Effector memory CD4-positive, alpha-beta T cell (primary cell): ENCODE measurements at regions not wholly inside any gene's neighbourhood (a gene's known extent, or its start where the extent isn't known, plus 50 kb on each side); places are given as distances from the start of the nearest gene placed in this dataset.
"Not testable (repeated sequence)": the region's sequence is repeated elsewhere in the genome, so short reads cannot be mapped to it uniquely, and the experiment has no call there.

Source experiments
- DNase-seq, 3 donors: peaks; one replicate each; pipeline ENCODE4 v3.0.0-alpha.2; 2020
- H3K27ac ChIP-seq: 2 replicates; pipeline ENCODE4 v1.7.0; 2013; ENCODE audit warnings: mild to moderate bottlenecking, low read length, moderate library complexity; ENCODE audit not compliant: insufficient read depth, poor library complexity, severe bottlenecking
- H3K27me3 ChIP-seq: replicated peaks from 2 replicates; pipeline ENCODE4 v1.7.0; 2013; ENCODE audit warnings: mild to moderate bottlenecking, low read length; ENCODE audit not compliant: insufficient read depth, control insufficient read depth, poor library complexity, severe bottlenecking
- H3K36me3 ChIP-seq: 2 replicates; pipeline ENCODE4 v1.7.0; 2013; ENCODE audit warnings: mild to moderate bottlenecking, low read length, moderate library complexity; ENCODE audit not compliant: control insufficient read depth, insufficient read depth
- H3K4me1 ChIP-seq: 2 replicates; pipeline ENCODE4 v1.7.0; 2013; ENCODE audit warnings: low read length, mild to moderate bottlenecking; ENCODE audit not compliant: control insufficient read depth, insufficient read depth, poor library complexity, severe bottlenecking
- H3K4me3 ChIP-seq: 2 replicates; pipeline ENCODE4 v1.7.0; 2013; ENCODE audit warnings: low read length, low read depth, mild to moderate bottlenecking; ENCODE audit not compliant: insufficient read depth, poor library complexity, severe bottlenecking
- H3K9me3 ChIP-seq: 2 replicates; pipeline ENCODE4 v1.7.0; 2013; ENCODE audit warnings: mild to moderate bottlenecking, low read length, moderate library complexity; ENCODE audit not compliant: control insufficient read depth

DNA sequence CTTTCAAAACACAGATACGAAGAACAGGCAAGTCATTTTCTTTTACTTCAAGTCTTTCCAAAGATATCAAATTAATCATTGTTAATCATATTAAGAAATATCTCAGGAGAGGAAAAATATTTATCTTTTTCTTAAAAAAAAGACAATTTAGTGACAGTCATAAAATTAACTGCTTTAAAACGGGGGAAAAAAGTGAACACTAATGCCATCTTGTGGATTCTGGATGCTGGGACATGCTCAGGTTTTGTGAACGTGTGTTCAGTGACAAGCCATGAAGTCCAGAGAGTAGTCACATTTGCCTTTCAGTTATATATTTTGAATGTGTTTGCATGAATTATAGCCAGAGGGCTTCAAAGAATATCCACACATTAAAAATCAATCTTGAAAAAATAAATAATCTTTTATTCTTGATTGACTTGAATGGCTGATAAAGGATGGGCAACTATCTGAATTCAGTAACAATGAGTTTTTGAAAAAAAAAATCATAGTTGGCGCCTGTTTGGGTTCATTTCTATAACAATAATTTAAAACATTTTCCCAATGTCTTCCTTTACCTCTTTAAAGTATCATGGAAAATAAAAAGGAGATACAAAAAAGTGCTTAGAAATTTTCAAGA lies 74.7 kb upstream of the NOX3 start:
- H3K4me3 ChIP-seq = no peak overlapping the region
- DNase-seq = no peak
- H3K27ac ChIP-seq = no peak overlapping the region
- H3K36me3 ChIP-seq = no peaks in the 10 kb centered on the region
- no peaks in the 10 kb centered on the region for H3K27me3 ChIP-seq
- H3K9me3 ChIP-seq = no peaks in the 10 kb centered on the region
- no peaks in the 10 kb centered on the region for H3K4me1 ChIP-seq

DNA sequence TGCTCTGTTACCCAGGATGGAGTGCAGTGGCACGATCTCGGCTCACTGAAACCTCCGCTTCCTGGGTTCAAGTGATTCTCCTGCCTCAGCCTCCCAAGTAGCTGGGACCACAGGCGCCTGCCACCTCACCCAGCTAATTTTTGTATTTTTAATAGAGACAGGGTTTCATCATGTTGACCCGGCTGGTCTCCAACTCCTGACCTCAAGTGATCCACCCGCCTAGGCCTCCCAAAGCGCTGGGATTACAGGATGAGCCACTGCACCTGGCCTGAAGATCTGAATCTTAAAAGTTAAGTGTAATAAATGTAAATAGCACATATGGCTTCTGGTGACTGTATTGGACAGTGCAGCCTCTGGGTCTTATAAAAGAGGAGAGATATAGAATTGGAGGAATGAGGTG lies 74.2 kb upstream of the NOX3 start:
- not testable (repeated sequence) for H3K36me3 ChIP-seq, DNase-seq, H3K27ac ChIP-seq, H3K9me3 ChIP-seq, H3K4me1 ChIP-seq, H3K27me3 ChIP-seq, H3K4me3 ChIP-seq

DNA sequence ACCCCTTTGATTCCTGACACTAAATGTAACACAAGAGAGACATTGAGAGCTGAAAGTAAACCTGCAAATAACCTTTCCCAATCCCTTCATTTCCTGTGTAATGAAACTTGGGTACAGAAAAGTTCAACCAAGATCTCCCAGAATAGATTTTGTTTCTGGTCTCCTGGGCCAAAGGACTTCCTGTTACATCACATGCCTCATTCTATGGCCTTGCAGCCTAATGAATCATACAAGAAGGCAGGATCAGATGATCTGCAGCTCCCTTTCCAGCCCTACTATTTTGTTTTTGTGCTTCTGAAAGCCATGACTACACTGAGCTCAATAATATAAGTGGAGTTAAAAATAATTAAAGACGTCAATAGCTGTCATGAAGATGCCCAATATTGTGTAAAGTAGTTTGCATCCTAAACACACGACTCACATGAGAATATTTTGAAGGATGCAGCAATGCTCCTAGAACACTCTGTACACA lies 73.4 kb upstream of the NOX3 start:
- H3K27ac ChIP-seq = no peak overlapping the region
- no peaks in the 10 kb centered on the region for H3K36me3 ChIP-seq
- H3K27me3 ChIP-seq = no peaks in the 10 kb centered on the region
- no peaks in the 10 kb centered on the region for H3K4me1 ChIP-seq
- no peaks in the 10 kb centered on the region for H3K9me3 ChIP-seq
- no peak for DNase-seq
- H3K4me3 ChIP-seq = no peak overlapping the region

DNA sequence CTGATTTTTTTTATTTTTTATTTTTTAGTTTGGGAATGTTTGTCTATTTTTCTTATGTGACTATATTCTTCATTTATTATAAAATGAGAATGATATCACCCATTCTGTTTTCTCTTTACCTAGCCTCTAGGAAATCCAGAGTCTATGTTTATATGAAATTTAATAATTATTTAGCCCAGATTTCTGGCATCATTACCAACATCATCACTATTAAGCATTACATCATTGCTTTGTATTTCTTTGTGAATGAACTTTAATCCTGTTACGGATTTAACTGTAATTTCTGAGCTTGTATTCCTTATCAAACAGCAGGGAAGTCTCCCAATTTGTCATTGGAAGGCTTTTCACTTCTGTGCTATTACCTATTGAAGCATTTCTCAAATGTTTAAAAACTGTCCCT lies 72.7 kb upstream of the NOX3 start:
- Histone ChIP-seq H3K27ac (no peak overlapping the region), H3K4me3 (no peak overlapping the region)
- DNase-seq = no peak

DNA sequence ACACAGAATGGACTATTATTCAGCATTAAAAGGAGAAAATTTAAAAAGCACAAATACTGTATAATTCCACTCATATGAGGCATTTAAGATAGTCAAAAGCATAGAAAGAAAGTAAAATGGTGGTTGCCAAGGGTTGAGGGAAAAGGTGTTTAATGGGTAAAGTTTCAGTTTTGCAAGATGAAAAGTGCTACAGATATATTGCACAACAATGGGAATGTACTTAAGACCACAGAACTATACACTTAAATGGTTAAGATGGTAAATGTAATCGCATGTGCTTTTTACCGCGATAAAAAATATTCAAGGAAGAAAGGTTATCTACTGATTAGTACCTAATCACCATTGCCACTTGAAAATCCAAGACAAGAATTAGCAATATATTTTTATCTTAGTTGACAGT lies 71.8 kb upstream of the NOX3 start:
- H3K27me3 ChIP-seq = no peaks in the 10 kb centered on the region
- no peaks in the 10 kb centered on the region for H3K9me3 ChIP-seq
- no peaks in the 10 kb centered on the region for H3K36me3 ChIP-seq
- no peaks in the 10 kb centered on the region for H3K4me1 ChIP-seq
- H3K4me3 ChIP-seq = no peak overlapping the region
- no peak for DNase-seq
- no peak overlapping the region for H3K27ac ChIP-seq

More for the DNA sequence above, 72.7 kb upstream of the NOX3 start:
- Histone ChIP-seq H3K36me3 (no peaks in the 10 kb centered on the region), H3K27me3 (no peaks in the 10 kb centered on the region), H3K9me3 (no peaks in the 10 kb centered on the region), H3K4me1 (no peaks in the 10 kb centered on the region)

DNA sequence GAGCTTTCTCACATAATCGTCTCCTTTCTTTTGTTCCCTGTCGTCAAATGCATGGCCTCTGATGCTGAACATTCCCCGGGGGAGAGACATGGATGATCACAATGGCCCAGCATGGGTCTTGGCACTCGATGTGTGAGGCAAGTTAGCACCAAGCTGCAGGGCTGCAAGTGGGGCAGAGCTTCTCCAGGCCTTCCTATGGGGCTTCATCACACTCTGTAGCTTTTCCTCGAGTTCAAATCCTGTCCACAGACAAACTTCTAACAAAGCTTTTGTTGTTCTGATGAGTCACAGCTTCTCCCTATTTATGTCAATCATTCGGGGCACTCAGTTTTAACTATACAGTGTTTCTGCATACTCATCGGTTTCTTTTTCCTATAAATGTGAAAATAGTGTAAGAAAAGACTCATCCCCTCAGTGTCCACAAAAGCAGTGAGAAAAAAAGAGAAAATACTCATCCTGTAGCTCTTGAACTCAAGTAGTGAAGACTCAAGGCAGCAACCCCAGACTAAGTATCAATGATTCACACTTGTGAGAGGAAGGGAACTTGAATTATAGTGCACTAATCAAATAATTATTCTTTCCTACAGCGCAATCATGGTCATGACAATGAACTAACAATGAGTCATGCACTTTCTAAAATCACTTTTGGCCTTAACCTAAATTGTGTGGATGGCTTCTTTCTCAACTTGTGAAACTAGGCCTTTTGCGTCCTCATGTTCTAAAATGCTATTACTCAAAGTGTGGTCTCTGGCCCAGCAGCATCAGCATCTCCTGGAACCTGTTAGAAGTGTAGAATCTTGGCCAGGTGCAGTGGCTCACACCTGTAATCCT lies 68.4 kb upstream of the NOX3 start:
- Histone ChIP-seq H3K27ac (no peak overlapping the region), H3K9me3 (no peaks in the 10 kb centered on the region), H3K4me1 (no peaks in the 10 kb centered on the region), H3K36me3 (no peaks in the 10 kb centered on the region), H3K27me3 (no peaks in the 10 kb centered on the region), H3K4me3 (no peak overlapping the region)
- DNase-seq = no peak

DNA sequence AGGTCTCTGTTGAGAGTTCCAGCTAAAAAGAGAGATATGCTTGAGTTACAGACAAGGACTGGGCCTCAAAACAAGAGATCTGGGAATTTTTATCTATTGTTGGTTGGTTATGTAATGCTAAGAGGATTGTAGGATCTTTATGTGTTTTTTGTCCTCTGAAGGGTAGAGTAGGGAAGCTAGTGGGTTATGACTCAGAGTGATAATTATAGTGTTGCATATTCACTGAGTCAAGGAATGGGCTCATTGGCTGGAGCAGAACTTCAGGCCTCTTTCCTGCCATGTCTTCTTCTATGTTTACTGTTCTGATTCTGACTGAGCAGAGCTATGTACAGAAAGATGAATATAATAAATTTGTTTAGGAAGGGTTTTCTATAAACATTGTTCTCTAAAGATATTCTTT lies 66.1 kb upstream of the NOX3 start:
- no peaks in the 10 kb centered on the region for H3K36me3 ChIP-seq
- H3K27me3 ChIP-seq = no peaks in the 10 kb centered on the region
- DNase-seq = no peak
- no peaks in the 10 kb centered on the region for H3K4me1 ChIP-seq
- H3K27ac ChIP-seq = no peak overlapping the region
- H3K9me3 ChIP-seq = no peaks in the 10 kb centered on the region
- H3K4me3 ChIP-seq = no peak overlapping the region

DNA sequence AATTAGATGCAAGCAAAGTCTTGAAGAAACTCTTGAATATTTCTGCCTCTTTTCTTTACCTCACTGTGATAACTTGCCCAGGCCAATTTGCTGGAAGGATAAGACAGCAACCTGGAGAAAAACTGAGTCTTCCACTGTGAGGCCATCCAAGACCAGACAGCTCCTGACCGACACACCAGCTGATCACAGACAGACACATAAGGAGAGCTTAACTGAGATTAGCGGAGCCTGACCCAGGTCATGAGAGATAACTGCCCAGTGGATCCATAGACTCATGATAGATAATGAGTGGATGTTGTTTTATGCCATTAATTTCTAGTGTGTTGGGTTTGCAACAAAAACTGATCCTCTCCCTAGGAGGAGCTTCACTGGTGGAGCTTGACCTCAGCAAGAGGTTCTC lies 64.4 kb upstream of the NOX3 start:
- Histone ChIP-seq H3K36me3 (no peaks in the 10 kb centered on the region), H3K4me3 (no peak overlapping the region), H3K4me1 (no peaks in the 10 kb centered on the region), H3K27me3 (no peaks in the 10 kb centered on the region), H3K9me3 (no peaks in the 10 kb centered on the region), H3K27ac (no peak overlapping the region)
- no peak for DNase-seq

DNA sequence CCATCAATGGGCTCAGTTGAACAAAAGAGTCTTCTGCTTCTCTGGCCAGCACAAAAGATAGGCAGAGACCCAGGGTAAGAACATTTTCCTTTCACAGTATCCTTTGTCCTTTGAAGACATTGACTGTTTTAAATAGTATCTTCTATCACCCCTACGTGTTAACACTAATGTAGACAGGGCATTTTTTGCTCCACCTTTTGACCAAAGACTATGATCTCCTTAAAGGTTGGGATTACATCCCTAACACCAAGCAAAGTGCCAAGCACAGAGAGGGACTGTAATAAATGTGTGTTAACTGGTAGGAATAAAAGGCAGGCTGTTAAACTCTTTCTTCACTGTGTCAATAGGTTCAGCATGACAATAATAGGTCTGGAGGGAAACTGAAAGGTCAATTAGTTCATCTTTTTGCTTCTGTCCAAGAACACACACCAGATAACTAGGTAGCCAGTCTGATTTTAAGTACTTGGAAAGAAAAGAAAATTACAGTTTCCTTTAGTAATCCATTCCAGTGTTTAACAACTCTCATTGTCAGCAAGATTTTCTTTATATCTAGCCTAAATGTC lies 63.6 kb upstream of the NOX3 start:
- no peaks in the 10 kb centered on the region for H3K36me3 ChIP-seq
- no peak for DNase-seq
- H3K27ac ChIP-seq = no peak overlapping the region
- H3K4me1 ChIP-seq = no peaks in the 10 kb centered on the region
- no peak overlapping the region for H3K4me3 ChIP-seq
- no peaks in the 10 kb centered on the region for H3K27me3 ChIP-seq
- H3K9me3 ChIP-seq = no peaks in the 10 kb centered on the region

DNA sequence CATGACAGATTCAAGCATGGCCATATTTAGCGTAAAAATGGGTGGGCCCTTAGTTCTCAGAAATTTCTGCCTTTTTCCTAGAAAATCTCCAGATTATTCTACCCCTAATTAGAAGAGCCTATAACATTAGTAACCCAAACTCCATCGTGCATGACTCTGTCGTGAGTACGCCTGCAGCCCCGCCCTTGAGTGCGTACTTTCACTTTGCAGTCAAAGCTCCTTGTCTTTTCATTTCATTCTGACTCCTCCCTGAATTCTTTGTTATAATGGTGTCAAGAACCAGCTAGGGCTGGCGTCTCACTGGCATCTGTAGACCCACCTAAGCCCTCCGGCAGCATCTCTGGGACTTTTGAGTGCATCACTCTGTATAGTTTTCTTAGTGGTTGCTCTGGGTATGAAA lies 61.7 kb upstream of the NOX3 start:
- no peaks in the 10 kb centered on the region for H3K9me3 ChIP-seq

More for the DNA sequence above, 61.7 kb upstream of the NOX3 start:
- Histone ChIP-seq H3K4me1 (no peaks in the 10 kb centered on the region), H3K36me3 (no peaks in the 10 kb centered on the region), H3K27ac (no peak overlapping the region), H3K27me3 (no peaks in the 10 kb centered on the region), H3K4me3 (no peak overlapping the region)
- DNase-seq = no peak
